ENCODE measurements at regions not wholly inside any gene's neighbourhood (a gene's known extent, or its start where the extent isn't known, plus 50 kb on each side); places are given as distances from the start of the nearest gene placed in this dataset.

GRCh38 chr9:108258640-108259039 lies 597.1 kb downstream of the ACTL7B start:
- TF ChIP-seq, protein P1, sequence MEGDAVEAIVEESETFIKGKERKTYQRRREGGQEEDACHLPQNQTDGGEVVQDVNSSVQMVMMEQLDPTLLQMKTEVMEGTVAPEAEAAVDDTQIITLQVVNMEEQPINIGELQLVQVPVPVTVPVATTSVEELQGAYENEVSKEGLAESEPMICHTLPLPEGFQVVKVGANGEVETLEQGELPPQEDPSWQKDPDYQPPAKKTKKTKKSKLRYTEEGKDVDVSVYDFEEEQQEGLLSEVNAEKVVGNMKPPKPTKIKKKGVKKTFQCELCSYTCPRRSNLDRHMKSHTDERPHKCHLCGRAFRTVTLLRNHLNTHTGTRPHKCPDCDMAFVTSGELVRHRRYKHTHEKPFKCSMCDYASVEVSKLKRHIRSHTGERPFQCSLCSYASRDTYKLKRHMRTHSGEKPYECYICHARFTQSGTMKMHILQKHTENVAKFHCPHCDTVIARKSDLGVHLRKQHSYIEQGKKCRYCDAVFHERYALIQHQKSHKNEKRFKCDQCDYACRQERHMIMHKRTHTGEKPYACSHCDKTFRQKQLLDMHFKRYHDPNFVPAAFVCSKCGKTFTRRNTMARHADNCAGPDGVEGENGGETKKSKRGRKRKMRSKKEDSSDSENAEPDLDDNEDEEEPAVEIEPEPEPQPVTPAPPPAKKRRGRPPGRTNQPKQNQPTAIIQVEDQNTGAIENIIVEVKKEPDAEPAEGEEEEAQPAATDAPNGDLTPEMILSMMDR (IDR thresholded peaks at IDR 0.05) = no peak
- TF ChIP-seq POLR2A (IDR thresholded peaks at IDR 0.05) = no peak

Measured in vagina (tissue), 2 donors.